Stimulated activated CD8-positive, alpha-beta memory T cell treated with anti-CD3 and anti-CD28 coated beads, Interleukin-15, amount 100 ng/mL, for 1 hour (primary cell): ENCODE measurements at regions not wholly inside any gene's neighbourhood (a gene's known extent, or its start where the extent isn't known, plus 50 kb on each side); places are given as distances from the start of the nearest gene placed in this dataset.
"Not testable (repeated sequence)": the region's sequence is repeated elsewhere in the genome, so short reads cannot be mapped to it uniquely, and the experiment has no call there.

ENCODE experiments used
- DNase-seq: peaks from one replicate; pipeline ENCODE4 v3.0.0-alpha.2; 2020; ENCODE audit warnings: low read depth

- DNase-seq, result peak; percentile 16
Measured at GRCh38 chr13:24995225-24995804, 100.6 kb upstream of the PABPC3 start.

GRCh38 chr13:24997367-24997967 is 98.5 kb upstream of the PABPC3 start:
- no peak for DNase-seq

DNA sequence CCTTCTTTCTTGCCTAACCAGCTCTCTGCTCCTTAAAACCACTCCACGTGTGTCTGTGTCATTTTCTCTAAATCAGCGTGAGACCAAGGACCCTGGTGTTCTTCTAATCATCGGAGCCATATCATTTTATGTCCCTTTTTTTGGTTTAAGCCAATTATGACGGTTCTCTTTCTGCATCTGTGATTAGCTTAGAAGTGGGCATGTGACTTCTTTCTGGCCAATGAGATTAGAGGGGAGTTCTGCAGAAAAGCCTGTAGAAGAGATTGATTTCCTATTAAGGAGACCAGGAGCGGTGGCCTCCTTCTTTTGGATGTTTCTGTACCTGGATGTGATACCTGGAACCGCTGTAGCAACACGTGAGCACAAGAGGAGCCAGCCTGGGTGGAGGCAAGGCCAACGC is 97.5 kb upstream of the PABPC3 start:
- no peak for DNase-seq

- DNase-seq, result no peak
Measured at GRCh38 chr13:25001476-25002206, 94.3 kb upstream of the PABPC3 start.

DNA sequence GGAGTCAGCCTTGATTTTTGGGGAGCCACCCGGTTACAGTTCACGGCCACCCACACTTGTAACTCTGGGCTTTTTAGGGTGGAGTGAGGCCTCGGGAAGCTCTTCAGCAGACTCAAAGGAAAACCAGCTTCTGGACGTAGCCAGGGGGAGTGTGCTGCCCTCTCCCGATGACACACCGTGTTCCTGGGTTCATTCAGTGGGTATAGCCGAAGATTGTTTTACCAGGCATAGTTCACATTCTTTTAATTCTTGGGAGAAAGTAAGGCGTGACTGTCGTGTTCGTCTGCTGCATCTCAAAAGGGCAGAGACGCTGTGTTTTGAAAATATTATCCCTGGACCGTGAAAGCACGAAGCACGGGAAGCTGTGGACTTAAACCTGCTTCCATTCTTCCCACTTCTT is 93.6 kb upstream of the PABPC3 start:
- not testable (repeated sequence) for DNase-seq

DNA sequence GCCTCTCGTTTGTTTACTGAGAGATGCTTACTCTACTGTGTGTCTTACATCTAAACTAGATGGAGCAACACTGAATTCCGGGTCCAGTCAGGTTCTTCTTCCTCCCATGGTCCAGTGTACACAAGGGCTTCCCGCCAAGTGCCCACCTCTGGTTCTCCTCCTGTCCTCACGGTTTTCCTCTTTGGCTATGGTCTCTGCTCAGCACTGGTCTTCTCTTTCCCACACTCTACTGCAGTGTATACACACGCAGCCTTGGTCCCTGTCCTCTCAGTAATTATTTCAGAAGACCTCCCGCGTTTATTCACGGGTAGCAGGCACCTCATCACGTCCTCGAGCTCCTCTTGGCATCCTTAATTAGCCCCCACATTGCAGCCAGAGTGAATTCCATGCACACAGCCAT is 91.4 kb upstream of the PABPC3 start:
- not testable (repeated sequence) for DNase-seq

DNA sequence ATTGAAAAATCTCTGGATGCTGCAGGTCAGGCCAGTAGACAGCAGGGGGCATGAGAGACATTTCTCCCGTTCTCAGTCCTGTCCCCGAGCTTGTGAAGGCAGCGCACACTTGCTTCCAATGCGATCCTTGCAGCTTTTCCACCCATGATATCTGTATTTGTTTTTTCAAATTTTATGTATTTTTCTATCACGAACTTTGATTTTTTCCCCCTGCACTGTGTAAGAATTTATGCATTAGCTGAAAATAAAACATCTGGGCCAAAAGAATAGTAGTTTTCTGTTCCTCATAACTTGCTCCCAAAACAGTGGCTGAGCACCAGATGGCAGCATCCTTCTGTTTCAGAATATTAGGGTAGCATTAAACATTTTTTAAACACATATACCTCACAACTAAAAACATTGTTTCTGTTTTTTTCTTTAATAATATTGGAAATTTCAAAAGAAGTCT is 90.9 kb upstream of the PABPC3 start:
- DNase-seq, result not testable (repeated sequence)

DNA sequence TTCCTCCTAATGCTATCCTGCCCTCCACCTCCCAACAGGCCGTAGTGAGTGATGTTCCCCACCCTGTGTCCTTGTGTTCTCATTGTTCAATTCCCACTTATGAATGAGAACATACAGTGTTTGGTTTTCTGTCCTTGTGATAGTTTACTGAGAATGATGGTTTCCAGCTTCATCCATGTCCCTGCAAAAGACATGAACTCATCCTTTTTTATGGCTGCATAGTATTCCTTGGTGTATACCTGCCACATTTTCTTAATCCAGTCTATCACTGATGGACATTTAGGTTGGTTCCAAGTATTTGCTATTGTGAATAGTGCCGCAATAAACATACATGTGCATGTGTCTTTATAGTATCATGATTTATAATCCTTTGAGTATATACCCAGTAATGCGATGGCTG is 88.5 kb upstream of the PABPC3 start:
- DNase-seq, result not testable (repeated sequence)

- DNase-seq, result not testable (repeated sequence)
Measured at GRCh38 chr13:25014398-25014973, 81.5 kb upstream of the PABPC3 start.

GRCh38 chr13:25017176-25017575 is 78.8 kb upstream of the PABPC3 start:
- not testable (repeated sequence) for DNase-seq

DNA sequence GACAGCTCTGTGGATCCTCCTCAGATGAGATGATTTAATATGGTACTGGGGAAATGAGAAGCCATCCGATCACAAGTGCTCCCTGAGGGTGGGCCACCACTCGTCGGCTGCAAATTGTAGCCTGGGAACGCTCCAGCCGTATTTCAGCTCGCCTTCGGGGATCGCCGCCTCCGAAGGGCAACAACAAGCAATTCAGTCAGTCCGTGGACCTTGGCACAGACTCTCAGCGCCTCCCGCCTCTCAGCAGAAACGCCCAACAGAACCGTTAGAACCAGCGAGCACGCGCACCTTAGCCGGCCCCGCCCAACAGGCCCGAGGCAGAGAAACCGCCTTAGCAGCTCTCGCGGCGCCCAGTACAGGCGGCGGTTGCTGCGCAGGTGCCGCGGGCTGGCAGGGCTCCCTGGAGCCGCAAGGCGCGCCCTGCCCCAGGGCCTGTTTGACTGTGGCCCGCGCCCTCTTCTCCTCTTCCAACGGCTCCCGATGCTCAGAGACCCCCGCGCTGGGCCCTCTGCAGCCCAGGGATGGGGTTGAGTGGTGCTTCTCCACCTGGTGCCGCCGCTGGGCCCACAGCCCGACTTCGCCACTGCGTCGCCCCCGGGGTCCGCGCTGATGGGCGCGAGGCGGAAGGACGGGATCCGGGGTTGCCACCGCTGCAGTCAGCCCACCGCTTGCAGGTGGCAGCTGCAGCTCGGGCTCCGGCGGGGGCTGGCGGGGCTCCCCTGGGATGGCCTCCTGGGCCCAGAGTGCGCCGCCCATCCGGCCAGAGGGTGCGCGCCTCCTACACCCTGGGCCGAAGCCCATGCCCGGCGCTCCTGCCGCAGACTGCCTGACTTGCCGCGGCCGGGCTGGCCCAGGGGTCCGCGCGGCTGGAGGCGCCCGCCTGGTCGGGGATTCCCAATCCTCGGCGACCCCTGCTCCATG is 77.9 kb upstream of the PABPC3 start:
- not testable (repeated sequence) for DNase-seq

DNA sequence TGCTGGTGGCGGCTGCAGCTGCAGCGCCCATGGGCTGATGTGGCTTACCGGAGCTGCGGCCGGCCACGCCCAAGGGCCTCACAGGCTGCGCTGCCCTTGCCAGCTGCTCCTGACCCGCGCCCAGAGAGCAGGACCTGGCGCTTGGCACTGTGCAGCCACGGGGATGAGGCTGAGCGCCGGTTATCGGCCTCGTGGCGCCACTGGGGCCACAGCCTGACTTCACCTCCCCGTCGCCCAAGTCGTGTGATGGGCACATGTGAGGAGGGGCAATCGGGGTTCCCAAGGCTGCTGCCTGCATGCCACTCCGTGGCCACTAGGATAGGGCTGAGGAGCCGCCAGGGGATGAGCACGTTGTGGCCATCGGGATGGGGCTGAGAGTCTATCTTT is 77.2 kb upstream of the PABPC3 start:
- DNase-seq, result no peak

- DNase-seq, result not testable (repeated sequence)
Measured at GRCh38 chr13:25019741-25020140, 76.2 kb upstream of the PABPC3 start.

- DNase-seq, result no peak
Measured at GRCh38 chr13:25024175-25024574, 71.8 kb upstream of the PABPC3 start.

- no peak for DNase-seq
Measured at GRCh38 chr13:25032160-25032559, 63.8 kb upstream of the PABPC3 start.

- DNase-seq, result no peak
Measured at GRCh38 chr13:25034173-25034572, 61.8 kb upstream of the PABPC3 start.

- DNase-seq, result peak; percentile 9
Measured at GRCh38 chr13:25037057-25037813, 58.7 kb upstream of the PABPC3 start.

GRCh38 chr13:25042151-25042865 is 53.6 kb upstream of the PABPC3 start:
- no peak for DNase-seq

DNA sequence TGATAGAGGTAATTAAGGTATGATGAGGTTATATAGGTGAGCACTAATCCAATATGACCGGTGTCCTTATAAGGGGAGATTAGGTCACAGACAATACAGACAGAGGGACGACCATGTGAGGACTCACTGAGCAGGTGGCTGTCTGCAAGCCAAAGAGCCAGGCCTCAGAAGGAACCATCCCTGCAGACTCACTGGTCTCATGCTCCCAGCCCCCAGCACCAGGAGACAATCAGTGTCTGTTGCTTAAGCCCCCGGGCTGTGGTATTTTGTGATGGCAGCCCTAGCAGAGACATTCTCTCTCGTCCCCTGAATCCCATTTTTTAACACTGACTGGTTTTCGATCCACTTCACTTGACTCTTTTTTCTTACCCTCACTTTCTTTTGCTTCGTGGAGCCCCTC is 51.9 kb upstream of the PABPC3 start:
- DNase-seq, result no peak
